Natural killer cell (primary cell): ENCODE measurements at regions not wholly inside any gene's neighbourhood (a gene's known extent, or its start where the extent isn't known, plus 50 kb on each side); places are given as distances from the start of the nearest gene placed in this dataset.

Experiments
- ATAC-seq, 3 donors: fragments of 150-1000 bp in 2 of 3; fragments of 200-7000 bp in 1 of 3; cut with Tn5 transposase; 1 replicate in 1 of 3; 2 replicates in 2 of 3; pipeline ENCODE4 v1.10.0; 2021; ENCODE audit warnings: mild to moderate bottlenecking in 2 of 3, moderate library complexity in 2 of 3
- DNase-seq, 2 donors: peaks; one replicate each; pipeline versions ENCODE4 v3.0.0 to v3.0.0-alpha.2; 2013 to 2021; ENCODE audit warnings: mixed read lengths in 1 of 2
- H3K27ac ChIP-seq: one replicate; pipeline ENCODE4 v1.5.1; 2013; ENCODE audit warnings: mild to moderate bottlenecking, low read length
- H3K27me3 ChIP-seq: one replicate; pipeline ENCODE4 v1.6.1; 2013; ENCODE audit warnings: low read length; ENCODE audit not compliant: control insufficient read depth, insufficient read depth
- H3K36me3 ChIP-seq: one replicate; pipeline ENCODE4 v1.6.1; 2013; ENCODE audit warnings: low read length; ENCODE audit not compliant: control insufficient read depth, insufficient read depth
- H3K4me1 ChIP-seq: one replicate; pipeline ENCODE4 v1.6.1; 2013; ENCODE audit warnings: low read length; ENCODE audit not compliant: control insufficient read depth, insufficient read depth
- H3K4me3 ChIP-seq: one replicate; pipeline ENCODE4 v1.5.1; 2013; ENCODE audit warnings: low read length
- H3K9me3 ChIP-seq: one replicate; pipeline ENCODE4 v1.6.1; 2013; ENCODE audit warnings: low read length; ENCODE audit not compliant: control insufficient read depth, insufficient read depth
- H3K27ac Mint-ChIP-seq, 2 donors: one replicate each; pipeline ENCODE4 v1.8.0; 2022; ENCODE audit warnings: mild to moderate bottlenecking in 2 of 2, mixed read lengths in 2 of 2, moderate library complexity in 1 of 2
- H3K27me3 Mint-ChIP-seq, 2 donors: one replicate each; pipeline ENCODE4 v1.8.0; 2022; ENCODE audit warnings: low read depth in 2 of 2, mixed read lengths in 2 of 2
- H3K36me3 Mint-ChIP-seq: one replicate; pipeline ENCODE4 v1.8.0; 2022; ENCODE audit warnings: mixed read lengths
- H3K4me1 Mint-ChIP-seq, 2 donors: one replicate each; pipeline ENCODE4 v1.8.0; 2022; ENCODE audit warnings: mixed read lengths in 2 of 2
- H3K4me3 Mint-ChIP-seq: one replicate; pipeline ENCODE4 v1.8.0; 2022; ENCODE audit warnings: mild to moderate bottlenecking, moderate library complexity, mixed read lengths
- H3K9me3 Mint-ChIP-seq, 2 donors: one replicate each; pipeline ENCODE4 v1.8.0; 2022; ENCODE audit warnings: mixed read lengths in 2 of 2
- WGBS: methylation state at CpG from one replicate; pipeline ENCODE4 v1.1.7; 2013; ENCODE audit warnings: missing lambda C conversion rate; ENCODE audit not compliant: insufficient coverage; 5-methylcytosine and 5-hydroxymethylcytosine counted together
- intact Hi-C: fragments of 100-400 bp; cut with micrococcal nuclease; formaldehyde crosslinking; loops from one replicate; pipeline ENCODE4 v1.14.2; 2022
- TF ChIP-seq, protein P1 (sequence below): fragments of 200-600 bp; IDR thresholded peaks from one replicate; pipeline ENCODE4 v1.8.0; 2022; ENCODE audit warnings: antibody characterized with exemption

DNA sequence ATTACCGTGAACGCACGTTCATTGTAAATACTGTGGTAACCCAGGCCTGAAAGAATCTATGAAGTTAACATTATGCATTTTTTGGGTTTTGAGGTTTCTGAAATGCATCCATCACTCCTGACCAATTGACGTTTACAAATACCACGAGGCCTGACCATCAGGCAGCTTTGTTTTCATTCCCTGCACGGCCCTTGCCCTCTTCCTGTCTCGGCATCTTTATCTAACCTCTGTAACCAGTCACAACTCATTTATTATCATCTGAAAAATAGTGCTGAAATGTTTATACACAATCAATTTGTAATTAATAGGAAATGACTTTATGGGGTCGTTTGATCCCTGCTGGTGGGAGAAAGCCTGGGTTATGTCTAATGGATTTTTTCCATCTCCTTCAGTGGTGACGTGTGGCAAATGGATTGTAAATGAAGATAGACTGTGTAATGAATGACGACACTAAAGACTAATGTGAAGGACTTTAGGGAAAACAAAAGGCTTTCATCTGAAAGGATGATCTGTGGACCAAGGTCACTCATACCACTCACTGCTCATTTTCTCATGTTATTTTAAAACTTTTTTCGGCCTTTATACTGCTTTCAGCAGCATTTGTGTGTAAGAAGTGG, 102.7 kb upstream of the SORBS2 start:
- H3K4me1 ChIP-seq, result no peaks in the 10 kb centered on the region
- no peak overlapping the region for H3K4me3 ChIP-seq
- 70% methylated on average over 9 of the region's 11 CpGs for WGBS
- DNase-seq, result no peak
- Mint-ChIP-seq H3K36me3 (no peaks in the 10 kb centered on the region), H3K4me1 (no peaks in the 10 kb centered on the region), H3K27me3 (peaks cover 0 to 11% of the 10 kb centered on the region in 2 donors), H3K9me3 (no peaks in the 10 kb centered on the region), H3K4me3 (no peak overlapping the region), H3K27ac (no peak overlapping the region)
- TF ChIP-seq, protein P1, sequence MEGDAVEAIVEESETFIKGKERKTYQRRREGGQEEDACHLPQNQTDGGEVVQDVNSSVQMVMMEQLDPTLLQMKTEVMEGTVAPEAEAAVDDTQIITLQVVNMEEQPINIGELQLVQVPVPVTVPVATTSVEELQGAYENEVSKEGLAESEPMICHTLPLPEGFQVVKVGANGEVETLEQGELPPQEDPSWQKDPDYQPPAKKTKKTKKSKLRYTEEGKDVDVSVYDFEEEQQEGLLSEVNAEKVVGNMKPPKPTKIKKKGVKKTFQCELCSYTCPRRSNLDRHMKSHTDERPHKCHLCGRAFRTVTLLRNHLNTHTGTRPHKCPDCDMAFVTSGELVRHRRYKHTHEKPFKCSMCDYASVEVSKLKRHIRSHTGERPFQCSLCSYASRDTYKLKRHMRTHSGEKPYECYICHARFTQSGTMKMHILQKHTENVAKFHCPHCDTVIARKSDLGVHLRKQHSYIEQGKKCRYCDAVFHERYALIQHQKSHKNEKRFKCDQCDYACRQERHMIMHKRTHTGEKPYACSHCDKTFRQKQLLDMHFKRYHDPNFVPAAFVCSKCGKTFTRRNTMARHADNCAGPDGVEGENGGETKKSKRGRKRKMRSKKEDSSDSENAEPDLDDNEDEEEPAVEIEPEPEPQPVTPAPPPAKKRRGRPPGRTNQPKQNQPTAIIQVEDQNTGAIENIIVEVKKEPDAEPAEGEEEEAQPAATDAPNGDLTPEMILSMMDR, result no peak
- no peak overlapping the region for H3K27ac ChIP-seq
- H3K9me3 ChIP-seq, result no peaks in the 10 kb centered on the region
- H3K36me3 ChIP-seq, result no peaks in the 10 kb centered on the region
- ATAC-seq, result no peak
- intact Hi-C loops, result no loop called here
- no peaks in the 10 kb centered on the region for H3K27me3 ChIP-seq

- TF ChIP-seq, protein P1, result no peak
- H3K9me3 ChIP-seq, result no peaks in the 10 kb centered on the region
- Mint-ChIP-seq H3K4me3 (no peak overlapping the region), H3K27ac (no peak overlapping the region), H3K27me3 (peaks cover 0 to 11% of the 10 kb centered on the region in 2 donors), H3K36me3 (no peaks in the 10 kb centered on the region), H3K9me3 (no peaks in the 10 kb centered on the region), H3K4me1 (no peaks in the 10 kb centered on the region)
- ATAC-seq, result no peak
- WGBS, result 32% methylated on average over 2 of the region's 2 CpGs
- no peak overlapping the region for H3K27ac ChIP-seq
- DNase-seq, result no peak
- no peaks in the 10 kb centered on the region for H3K27me3 ChIP-seq
- no peaks in the 10 kb centered on the region for H3K4me1 ChIP-seq
- no peaks in the 10 kb centered on the region for H3K36me3 ChIP-seq
- no peak overlapping the region for H3K4me3 ChIP-seq
- intact Hi-C loops, result no loop called here
Observed at GRCh38 chr4:185915271-185915670, 103.3 kb upstream of the SORBS2 start.

DNA sequence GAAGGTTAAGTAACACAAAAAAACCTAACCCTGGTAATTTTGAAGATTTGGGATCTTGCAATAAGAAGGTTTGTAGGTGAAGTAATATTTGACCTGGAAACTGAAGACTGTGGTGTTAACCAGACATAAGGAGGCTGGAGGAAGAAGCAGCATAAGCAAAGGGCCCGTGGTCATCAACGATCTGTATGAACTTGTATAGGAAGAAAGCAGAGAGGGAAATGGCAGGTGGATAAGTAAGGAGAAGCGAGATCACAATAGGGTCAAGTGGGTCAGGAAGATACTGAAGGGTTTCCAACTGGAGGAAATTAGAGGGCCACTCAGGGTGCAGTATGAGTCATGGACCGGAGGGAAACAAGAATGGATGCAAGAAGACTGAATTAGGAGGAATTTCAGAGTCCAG, 103.8 kb upstream of the SORBS2 start:
- TF ChIP-seq, protein P1, result no peak
- no peak overlapping the region for H3K27ac Mint-ChIP-seq
- no peaks in the 10 kb centered on the region for H3K36me3 Mint-ChIP-seq
- H3K4me3 ChIP-seq, result no peak overlapping the region
- WGBS, result 88% methylated on average over 4 of the region's 4 CpGs
- H3K4me1 Mint-ChIP-seq, result no peaks in the 10 kb centered on the region
- intact Hi-C loops, result no loop called here
- H3K27ac ChIP-seq, result no peak overlapping the region
- H3K9me3 ChIP-seq, result no peaks in the 10 kb centered on the region
- H3K36me3 ChIP-seq, result no peaks in the 10 kb centered on the region
- no peaks in the 10 kb centered on the region for H3K27me3 ChIP-seq
- no peaks in the 10 kb centered on the region for H3K9me3 Mint-ChIP-seq
- H3K27me3 Mint-ChIP-seq, result peaks cover 0 to 11% of the 10 kb centered on the region in 2 donors
- H3K4me3 Mint-ChIP-seq, result no peak overlapping the region
- ATAC-seq (no peak), DNase-seq (no peak)
- H3K4me1 ChIP-seq, result no peaks in the 10 kb centered on the region

GRCh38 chr4:185916231-185916630, 104.2 kb upstream of the SORBS2 start:
- Mint-ChIP-seq H3K36me3 (no peaks in the 10 kb centered on the region), H3K27me3 (peaks cover 0 to 14% of the 10 kb centered on the region in 2 donors), H3K9me3 (no peaks in the 10 kb centered on the region), H3K4me3 (no peak overlapping the region), H3K27ac (no peak overlapping the region), H3K4me1 (no peaks in the 10 kb centered on the region)
- no peaks in the 10 kb centered on the region for H3K36me3 ChIP-seq
- no peak overlapping the region for H3K4me3 ChIP-seq
- no peaks in the 10 kb centered on the region for H3K27me3 ChIP-seq
- WGBS, result 100% methylated on average over 2 of the region's 4 CpGs
- TF ChIP-seq, protein P1, result no peak
- H3K9me3 ChIP-seq, result no peaks in the 10 kb centered on the region
- H3K4me1 ChIP-seq, result no peaks in the 10 kb centered on the region
- DNase-seq, result no peak
- H3K27ac ChIP-seq, result no peak overlapping the region
- intact Hi-C loops, result no loop called here
- no peak for ATAC-seq
